Astrocyte (in vitro differentiated cells and primary cell): ENCODE measurements at regions not wholly inside any gene's neighbourhood (a gene's known extent, or its start where the extent isn't known, plus 50 kb on each side); places are given as distances from the start of the nearest gene placed in this dataset.
A peak's percentile ranks its signal among the peaks of the same experiment; 100 is the strongest.

Source experiments
- DNase-seq: peaks from one replicate; pipeline ENCODE4 v3.0.0-alpha.2; 2010; ENCODE audit warnings: low read depth
- FAIRE-seq: peaks from 2 replicates; lab custom pipeline; 2011; peaks lifted over from hg19 to GRCh38; lab: Jason Lieb, UNC
- H2AFZ ChIP-seq: 2 replicates; pipeline ENCODE4 v1.6.0; 2012; ENCODE audit warnings: low read depth, low read length, inconsistent platforms
- H3K27ac ChIP-seq: 2 replicates; pipeline ENCODE4 v1.5.1; 2011; ENCODE audit warnings: low read depth, low read length, inconsistent platforms
- H3K27me3 ChIP-seq: 2 replicates; pipeline ENCODE4 v1.6.0; 2011; ENCODE audit warnings: low read length, inconsistent platforms; ENCODE audit not compliant: insufficient read depth
- H3K36me3 ChIP-seq: 2 replicates; pipeline ENCODE4 v1.5.1; 2011; ENCODE audit warnings: low read length, inconsistent platforms; ENCODE audit not compliant: insufficient read depth
- H3K4me1 ChIP-seq: 2 replicates; pipeline ENCODE4 v1.5.1; 2011; ENCODE audit warnings: low read length, inconsistent platforms; ENCODE audit not compliant: insufficient read depth
- H3K4me2 ChIP-seq: 2 replicates; pipeline ENCODE4 v1.6.0; 2012; ENCODE audit warnings: low read length, inconsistent platforms
- H3K4me3 ChIP-seq: 2 replicates; pipeline ENCODE4 v1.5.1; 2011; ENCODE audit warnings: low read depth, mild to moderate bottlenecking, low read length, inconsistent platforms; ENCODE audit not compliant: insufficient read depth
- H3K79me2 ChIP-seq: 2 replicates; pipeline ENCODE4 v1.6.0; 2012; ENCODE audit warnings: mild to moderate bottlenecking, low read length, inconsistent platforms; ENCODE audit not compliant: insufficient read depth
- H3K9ac ChIP-seq: 2 replicates; pipeline ENCODE4 v1.6.0; 2012; ENCODE audit warnings: mild to moderate bottlenecking, low read length, inconsistent platforms
- H3K9me3 ChIP-seq: 2 replicates; pipeline ENCODE4 v1.5.1; 2012; ENCODE audit warnings: low read depth, mild to moderate bottlenecking, low read length, inconsistent platforms; ENCODE audit not compliant: insufficient read depth
- H4K20me1 ChIP-seq: 2 replicates; pipeline ENCODE4 v1.6.0; 2012; ENCODE audit warnings: low read length, inconsistent platforms; ENCODE audit not compliant: insufficient read depth
- H3K27ac Mint-ChIP-seq: one replicate; pipeline ENCODE4 v1.8.0; 2021; ENCODE audit warnings: mild to moderate bottlenecking, mixed read lengths; ENCODE audit not compliant: unreplicated experiment
- H3K27me3 Mint-ChIP-seq: one replicate; pipeline ENCODE4 v1.8.0; 2021; ENCODE audit warnings: low read depth, mixed read lengths; ENCODE audit not compliant: unreplicated experiment
- H3K36me3 Mint-ChIP-seq: one replicate; pipeline ENCODE4 v1.8.0; 2021; ENCODE audit warnings: low read depth, mixed read lengths; ENCODE audit not compliant: unreplicated experiment
- H3K4me1 Mint-ChIP-seq: one replicate; pipeline ENCODE4 v1.8.0; 2021; ENCODE audit warnings: low read depth, mixed read lengths; ENCODE audit not compliant: unreplicated experiment
- H3K4me3 Mint-ChIP-seq: one replicate; pipeline ENCODE4 v1.8.0; 2021; ENCODE audit warnings: mild to moderate bottlenecking, moderate library complexity, mixed read lengths; ENCODE audit not compliant: unreplicated experiment
- H3K9me3 Mint-ChIP-seq: one replicate; pipeline ENCODE4 v1.8.0; 2021; ENCODE audit warnings: mild to moderate bottlenecking, mixed read lengths; ENCODE audit not compliant: unreplicated experiment
- EZH2 ChIP-seq: IDR thresholded peaks from 2 replicates; pipeline ENCODE4 v1.6.1; 2012; ENCODE audit warnings: mild to moderate bottlenecking, low read length, inconsistent platforms; ENCODE audit not compliant: insufficient read depth
- TF ChIP-seq, protein P1 (sequence below): IDR thresholded peaks from 2 replicates; pipeline ENCODE4 v1.5.1; 2011; ENCODE audit warnings: low read depth, mild to moderate bottlenecking, inconsistent platforms, low read length, moderate library complexity; ENCODE audit not compliant: insufficient read depth

DNA sequence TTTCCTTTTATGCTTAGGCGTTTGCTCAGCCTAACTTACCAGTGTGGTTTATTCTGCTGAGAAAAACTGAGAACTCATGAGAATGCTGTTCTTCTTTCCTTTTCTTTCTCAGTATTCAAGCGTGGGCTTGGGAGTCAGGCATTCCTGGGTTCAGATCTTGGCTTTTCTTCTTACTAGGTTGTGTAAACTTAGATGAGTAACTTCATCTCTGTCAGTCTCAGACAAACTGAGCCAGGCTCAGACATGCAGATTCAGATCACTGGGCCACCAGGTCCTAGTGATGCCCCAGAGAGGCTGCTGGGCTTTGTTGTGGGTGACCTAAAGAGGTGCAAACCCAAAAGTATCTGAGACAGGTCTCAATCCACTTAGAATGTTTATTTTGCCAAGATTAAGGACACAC, 95.8 kb upstream of the MPHOSPH6 start:
- peaks cover 39% of the 10 kb centered on the region for H3K27me3 Mint-ChIP-seq
- TF ChIP-seq, protein P1, sequence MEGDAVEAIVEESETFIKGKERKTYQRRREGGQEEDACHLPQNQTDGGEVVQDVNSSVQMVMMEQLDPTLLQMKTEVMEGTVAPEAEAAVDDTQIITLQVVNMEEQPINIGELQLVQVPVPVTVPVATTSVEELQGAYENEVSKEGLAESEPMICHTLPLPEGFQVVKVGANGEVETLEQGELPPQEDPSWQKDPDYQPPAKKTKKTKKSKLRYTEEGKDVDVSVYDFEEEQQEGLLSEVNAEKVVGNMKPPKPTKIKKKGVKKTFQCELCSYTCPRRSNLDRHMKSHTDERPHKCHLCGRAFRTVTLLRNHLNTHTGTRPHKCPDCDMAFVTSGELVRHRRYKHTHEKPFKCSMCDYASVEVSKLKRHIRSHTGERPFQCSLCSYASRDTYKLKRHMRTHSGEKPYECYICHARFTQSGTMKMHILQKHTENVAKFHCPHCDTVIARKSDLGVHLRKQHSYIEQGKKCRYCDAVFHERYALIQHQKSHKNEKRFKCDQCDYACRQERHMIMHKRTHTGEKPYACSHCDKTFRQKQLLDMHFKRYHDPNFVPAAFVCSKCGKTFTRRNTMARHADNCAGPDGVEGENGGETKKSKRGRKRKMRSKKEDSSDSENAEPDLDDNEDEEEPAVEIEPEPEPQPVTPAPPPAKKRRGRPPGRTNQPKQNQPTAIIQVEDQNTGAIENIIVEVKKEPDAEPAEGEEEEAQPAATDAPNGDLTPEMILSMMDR, result no peak
- Histone ChIP-seq H3K27me3 (peaks cover 21% of the 10 kb centered on the region), H3K4me2 (no peak overlapping the region), H3K4me3 (no peak overlapping the region), H3K9ac (no peak overlapping the region), H3K27ac (no peak overlapping the region), H3K36me3 (no peaks in the 10 kb centered on the region), H4K20me1 (no peaks in the 10 kb centered on the region), H3K9me3 (no peaks in the 10 kb centered on the region), H2AFZ (no peak overlapping the region), H3K79me2 (no peaks in the 10 kb centered on the region), H3K4me1 (no peaks in the 10 kb centered on the region)
- no peak for DNase-seq
- peaks cover 8% of the 10 kb centered on the region for H3K9me3 Mint-ChIP-seq
- FAIRE-seq, result no peak
- no peak overlapping the region for H3K27ac Mint-ChIP-seq
- no peaks in the 10 kb centered on the region for H3K4me1 Mint-ChIP-seq
- no peak overlapping the region for H3K4me3 Mint-ChIP-seq
- no peaks in the 10 kb centered on the region for H3K36me3 Mint-ChIP-seq

- H4K20me1 ChIP-seq, result no peaks in the 10 kb centered on the region
- no peaks in the 10 kb centered on the region for H3K4me1 ChIP-seq
- H3K4me3 ChIP-seq, result no peak overlapping the region
- no peak overlapping the region for H3K27ac ChIP-seq
- Mint-ChIP-seq H3K27ac (no peak overlapping the region), H3K36me3 (no peaks in the 10 kb centered on the region), H3K27me3 (peaks cover 42% of the 10 kb centered on the region), H3K4me1 (no peaks in the 10 kb centered on the region), H3K4me3 (no peak overlapping the region), H3K9me3 (peaks cover 3% of the 10 kb centered on the region)
- FAIRE-seq (no peak), DNase-seq (no peak)
- H3K4me2 ChIP-seq, result no peak overlapping the region
- no peaks in the 10 kb centered on the region for H3K36me3 ChIP-seq
- TF ChIP-seq, protein P1, result no peak
- TF ChIP-seq EZH2, result no peak
- peaks cover 23% of the 10 kb centered on the region for H3K27me3 ChIP-seq
- H2AFZ ChIP-seq, result no peak overlapping the region
- H3K79me2 ChIP-seq, result no peaks in the 10 kb centered on the region
- no peaks in the 10 kb centered on the region for H3K9me3 ChIP-seq
- H3K9ac ChIP-seq, result no peak overlapping the region
These were observed 94.7 kb upstream of the MPHOSPH6 start for GRCh38 chr16:82264756-82265155.

GRCh38 chr16:82263521-82264143, 93.6 kb upstream of the MPHOSPH6 start:
- Histone ChIP-seq H3K27me3 (peaks cover 27% of the 10 kb centered on the region), H3K4me3 (no peak overlapping the region), H3K4me1 (no peaks in the 10 kb centered on the region), H3K4me2 (no peak overlapping the region), H2AFZ (no peak overlapping the region), H3K79me2 (no peaks in the 10 kb centered on the region), H4K20me1 (no peaks in the 10 kb centered on the region), H3K36me3 (no peaks in the 10 kb centered on the region), H3K27ac (no peak overlapping the region), H3K9me3 (no peaks in the 10 kb centered on the region), H3K9ac (no peak overlapping the region)
- peaks cover 3% of the 10 kb centered on the region for H3K9me3 Mint-ChIP-seq
- TF ChIP-seq EZH2, result peak; percentile 39
- TF ChIP-seq, protein P1, result peak; percentile 99
- FAIRE-seq (no peak), DNase-seq (peak; percentile 20)
- no peak overlapping the region for H3K27ac Mint-ChIP-seq
- H3K36me3 Mint-ChIP-seq, result no peaks in the 10 kb centered on the region
- H3K27me3 Mint-ChIP-seq, result peaks cover 51% of the 10 kb centered on the region
- H3K4me1 Mint-ChIP-seq, result no peaks in the 10 kb centered on the region
- H3K4me3 Mint-ChIP-seq, result no peak overlapping the region
